ENCODE measurements at regions not wholly inside any gene's neighbourhood (a gene's known extent, or its start where the extent isn't known, plus 50 kb on each side); places are given as distances from the start of the nearest gene placed in this dataset.

GRCh38 chr9:25427898-25428297 lies 250.3 kb downstream of the TUSC1 start:
- H3K4me3 ChIP-seq (ENCODE audit: low read length), result no peak overlapping the region
- DNase-seq (ENCODE audit: low read depth), result no peak
- TF ChIP-seq CTCF (IDR thresholded peaks at IDR 0.05; ENCODE audit: insufficient read depth, low read depth, low read length, missing control alignments), result no peak

GRCh38 chr9:25427290-25427689 lies 251.0 kb downstream of the TUSC1 start:
- DNase-seq (ENCODE audit: low read depth), result no peak
- no peak overlapping the region for H3K4me3 ChIP-seq (ENCODE audit: low read length)
- no peak for TF ChIP-seq CTCF (IDR thresholded peaks at IDR 0.05; ENCODE audit: insufficient read depth, low read depth, low read length, missing control alignments)

- DNase-seq (ENCODE audit: low read depth), result no peak
- no peak for TF ChIP-seq CTCF (IDR thresholded peaks at IDR 0.05; ENCODE audit: insufficient read depth, low read depth, low read length, missing control alignments)
- no peak overlapping the region for H3K4me3 ChIP-seq (ENCODE audit: low read length)
These were observed 256.7 kb downstream of the TUSC1 start for GRCh38 chr9:25421560-25421959.

- H3K4me3 ChIP-seq (ENCODE audit: low read length), result no peak overlapping the region
- TF ChIP-seq CTCF (IDR thresholded peaks at IDR 0.05; ENCODE audit: insufficient read depth, low read depth, low read length, missing control alignments), result no peak
- peak; percentile 34 for DNase-seq (ENCODE audit: low read depth)
These were observed 259.3 kb downstream of the TUSC1 start for GRCh38 chr9:25418974-25419373.

- no peak for DNase-seq (ENCODE audit: low read depth)
- H3K4me3 ChIP-seq (ENCODE audit: low read length), result no peak overlapping the region
- TF ChIP-seq CTCF (IDR thresholded peaks at IDR 0.05; ENCODE audit: insufficient read depth, low read depth, low read length, missing control alignments), result no peak
These were observed 262.5 kb downstream of the TUSC1 start for GRCh38 chr9:25415718-25416117.

GRCh38 chr9:25412646-25413045 lies 265.6 kb downstream of the TUSC1 start:
- H3K4me3 ChIP-seq (ENCODE audit: low read length), result no peak overlapping the region
- no peak for TF ChIP-seq CTCF (IDR thresholded peaks at IDR 0.05; ENCODE audit: insufficient read depth, low read depth, low read length, missing control alignments)
- no peak for DNase-seq (ENCODE audit: low read depth)

- TF ChIP-seq CTCF (IDR thresholded peaks at IDR 0.05; ENCODE audit: insufficient read depth, low read depth, low read length, missing control alignments), result no peak
- no peak for DNase-seq (ENCODE audit: low read depth)
- H3K4me3 ChIP-seq (ENCODE audit: low read length), result no peak overlapping the region
These were observed 280.5 kb downstream of the TUSC1 start for GRCh38 chr9:25397746-25398145.
